ENCODE measurements at regions not wholly inside any gene's neighbourhood (a gene's known extent, or its start where the extent isn't known, plus 50 kb on each side); places are given as distances from the start of the nearest gene placed in this dataset.
A peak's percentile ranks its signal among the peaks of the same experiment; 100 is the strongest.

- Histone ChIP-seq H3K27me3 (ENCODE audit: control insufficient read depth, insufficient read depth, low read length) (no peaks in the 10 kb centered on the region), H3K27ac (ENCODE audit: insufficient read depth, low read length) (no peak overlapping the region), H3K4me1 (ENCODE audit: control insufficient read depth, extremely low read depth, insufficient read depth, low read length) (no peaks in the 10 kb centered on the region), H4K20me1 (ENCODE audit: control insufficient read depth, extremely low read depth, insufficient read depth, low read length) (no peaks in the 10 kb centered on the region), H3K9ac (ENCODE audit: insufficient read depth, low read length) (no peak overlapping the region), H2AFZ (ENCODE audit: low read length) (no peak overlapping the region), H3K4me3 (replicated peaks in 1 of 4; ENCODE audit: control extremely low read depth in 1 of 4, insufficient read depth in 1 of 4, low read depth in 3 of 4, low read length in 4 of 4) (no peak overlapping the region), H3K79me2 (ENCODE audit: control insufficient read depth, insufficient read depth, low read length) (no peaks in the 10 kb centered on the region), H3K36me3 (ENCODE audit: control insufficient read depth, insufficient read depth, low read length) (no peaks in the 10 kb centered on the region), H3K4me2 (ENCODE audit: extremely low read depth, insufficient read depth, low read length) (no peak overlapping the region), H3K9me3 (ENCODE audit: control insufficient read depth, insufficient read depth, low read depth, low read length) (no peaks in the 10 kb centered on the region)
- TF ChIP-seq CTCF (conservative IDR thresholded peaks at IDR 0.05 in 1 of 2, IDR thresholded peaks at IDR 0.05 in 1 of 2; ENCODE audit: low read depth in 1 of 2, low read length in 2 of 2) (no peak), EZH2 (IDR thresholded peaks at IDR 0.05; ENCODE audit: low read length, missing control alignments) (no peak)
- no peak for DNase-seq (ENCODE audit: low read depth in 2 of 2)
Observed at GRCh38 chr9:118529624-118530214, 825.5 kb downstream of the TLR4 start.

GRCh38 chr9:118532592-118532991, 828.4 kb downstream of the TLR4 start:
- TF ChIP-seq CTCF (conservative IDR thresholded peaks at IDR 0.05 in 1 of 2, IDR thresholded peaks at IDR 0.05 in 1 of 2; ENCODE audit: low read depth in 1 of 2, low read length in 2 of 2) (no peak), EZH2 (IDR thresholded peaks at IDR 0.05; ENCODE audit: low read length, missing control alignments) (no peak)
- H3K27ac ChIP-seq (ENCODE audit: insufficient read depth, low read length), result no peak overlapping the region
- no peak overlapping the region for H3K4me3 ChIP-seq (replicated peaks in 1 of 4; ENCODE audit: control extremely low read depth in 1 of 4, insufficient read depth in 1 of 4, low read depth in 3 of 4, low read length in 4 of 4)
- no peaks in the 10 kb centered on the region for H4K20me1 ChIP-seq (ENCODE audit: control insufficient read depth, extremely low read depth, insufficient read depth, low read length)
- no peak overlapping the region for H2AFZ ChIP-seq (ENCODE audit: low read length)
- H3K4me2 ChIP-seq (ENCODE audit: extremely low read depth, insufficient read depth, low read length), result no peak overlapping the region
- no peaks in the 10 kb centered on the region for H3K79me2 ChIP-seq (ENCODE audit: control insufficient read depth, insufficient read depth, low read length)
- no peaks in the 10 kb centered on the region for H3K36me3 ChIP-seq (ENCODE audit: control insufficient read depth, insufficient read depth, low read length)
- H3K4me1 ChIP-seq (ENCODE audit: control insufficient read depth, extremely low read depth, insufficient read depth, low read length), result no peaks in the 10 kb centered on the region
- no peak overlapping the region for H3K9ac ChIP-seq (ENCODE audit: insufficient read depth, low read length)
- no peak for DNase-seq (ENCODE audit: low read depth in 2 of 2)
- no peaks in the 10 kb centered on the region for H3K27me3 ChIP-seq (ENCODE audit: control insufficient read depth, insufficient read depth, low read length)
- H3K9me3 ChIP-seq (ENCODE audit: control insufficient read depth, insufficient read depth, low read depth, low read length), result no peaks in the 10 kb centered on the region

GRCh38 chr9:118533101-118533500, 828.9 kb downstream of the TLR4 start:
- H3K79me2 ChIP-seq (ENCODE audit: control insufficient read depth, insufficient read depth, low read length), result no peaks in the 10 kb centered on the region
- no peaks in the 10 kb centered on the region for H3K36me3 ChIP-seq (ENCODE audit: control insufficient read depth, insufficient read depth, low read length)
- no peak overlapping the region for H3K27ac ChIP-seq (ENCODE audit: insufficient read depth, low read length)
- H3K4me2 ChIP-seq (ENCODE audit: extremely low read depth, insufficient read depth, low read length), result no peak overlapping the region
- H2AFZ ChIP-seq (ENCODE audit: low read length), result no peak overlapping the region
- no peaks in the 10 kb centered on the region for H3K4me1 ChIP-seq (ENCODE audit: control insufficient read depth, extremely low read depth, insufficient read depth, low read length)
- H3K9me3 ChIP-seq (ENCODE audit: control insufficient read depth, insufficient read depth, low read depth, low read length), result no peaks in the 10 kb centered on the region
- H3K4me3 ChIP-seq (replicated peaks in 1 of 4; ENCODE audit: control extremely low read depth in 1 of 4, insufficient read depth in 1 of 4, low read depth in 3 of 4, low read length in 4 of 4), result no peak overlapping the region
- H3K9ac ChIP-seq (ENCODE audit: insufficient read depth, low read length), result no peak overlapping the region
- H4K20me1 ChIP-seq (ENCODE audit: control insufficient read depth, extremely low read depth, insufficient read depth, low read length), result no peaks in the 10 kb centered on the region
- DNase-seq (ENCODE audit: low read depth in 2 of 2), result peak in 1 of 2 donors; percentile 28
- no peaks in the 10 kb centered on the region for H3K27me3 ChIP-seq (ENCODE audit: control insufficient read depth, insufficient read depth, low read length)
- TF ChIP-seq EZH2 (IDR thresholded peaks at IDR 0.05; ENCODE audit: low read length, missing control alignments) (no peak), CTCF (conservative IDR thresholded peaks at IDR 0.05 in 1 of 2, IDR thresholded peaks at IDR 0.05 in 1 of 2; ENCODE audit: low read depth in 1 of 2, low read length in 2 of 2) (no peak)
